GM11168 (cell line): ENCODE measurements at regions not wholly inside any gene's neighbourhood (a gene's known extent, or its start where the extent isn't known, plus 50 kb on each side); places are given as distances from the start of the nearest gene placed in this dataset.

ENCODE experiments used
- in situ Hi-C: fragments of 300-500 bp; cut with MboI; formaldehyde crosslinking; loops from one replicate; pipeline ENCODE4 v1.12.0; 2022; ENCODE audit warnings: low sequenced_read_pairs; ENCODE audit not compliant: unreplicated experiment

GRCh38 chr6:82571455-82571854 lies 207.8 kb downstream of the TPBG start:
- in situ Hi-C loops = no loop called here

GRCh38 chr6:82573254-82573972 lies 209.8 kb downstream of the TPBG start:
- in situ Hi-C loops = no loop called here

GRCh38 chr6:82576284-82576683 lies 212.7 kb downstream of the TPBG start:
- in situ Hi-C loops = no loop called here

- in situ Hi-C loops = loop anchor here (10.0 kb wide), 1 partner anchor 309 kb away; no protein-coding TSS in a partner anchor
Measured at GRCh38 chr6:82584194-82584695, 220.6 kb downstream of the TPBG start.

GRCh38 chr6:82584856-82585255 lies 221.2 kb downstream of the TPBG start:
- in situ Hi-C loops = loop anchor here (10.0 kb wide), 1 partner anchor 310 kb away; no protein-coding TSS in a partner anchor

- in situ Hi-C loops = loop anchor here (10.0 kb wide), 1 partner anchor 313 kb away; no protein-coding TSS in a partner anchor
Measured at GRCh38 chr6:82588020-82588419, 224.4 kb downstream of the TPBG start.

- in situ Hi-C loops = loop anchor here (10.0 kb wide), 1 partner anchor 314 kb away; no protein-coding TSS in a partner anchor
Measured at GRCh38 chr6:82588859-82589412, 225.3 kb downstream of the TPBG start.

- in situ Hi-C loops = loop anchor here (10.0 kb wide), 2 partner anchors 315 to 465 kb away; no protein-coding TSS in a partner anchor
Measured at GRCh38 chr6:82589509-82590206, 226.0 kb downstream of the TPBG start.

- in situ Hi-C loops = loop anchor here (10.0 kb wide), 1 partner anchor 458 kb away; no protein-coding TSS in a partner anchor
Measured at GRCh38 chr6:82597201-82597600, 233.6 kb downstream of the TPBG start.

- in situ Hi-C loops = no loop called here
Measured at GRCh38 chr6:82602776-82603175, 239.2 kb downstream of the TPBG start.

- in situ Hi-C loops = no loop called here
Measured at GRCh38 chr6:82603871-82604270, 240.3 kb downstream of the TPBG start.

- in situ Hi-C loops = no loop called here
Measured at GRCh38 chr6:82607998-82608725, 244.5 kb downstream of the TPBG start.

GRCh38 chr6:82608781-82609180 lies 245.2 kb downstream of the TPBG start:
- in situ Hi-C loops = no loop called here

- in situ Hi-C loops = no loop called here
Measured at GRCh38 chr6:82611751-82612150, 248.1 kb downstream of the TPBG start.

GRCh38 chr6:82612475-82613039 lies 248.9 kb downstream of the TPBG start:
- in situ Hi-C loops = no loop called here

- in situ Hi-C loops = no loop called here
Measured at GRCh38 chr6:82614518-82614917, 250.9 kb downstream of the TPBG start.

- in situ Hi-C loops = no loop called here
Measured at GRCh38 chr6:82616386-82617028, 252.9 kb downstream of the TPBG start.

- in situ Hi-C loops = no loop called here
Measured at GRCh38 chr6:82617648-82618047, 254.0 kb downstream of the TPBG start.

- in situ Hi-C loops = no loop called here
Measured at GRCh38 chr6:82619573-82619972, 256.0 kb downstream of the TPBG start.
